ENCODE measurements at regions not wholly inside any gene's neighbourhood (a gene's known extent, or its start where the extent isn't known, plus 50 kb on each side); places are given as distances from the start of the nearest gene placed in this dataset.

- no peak for DNase-seq (ENCODE audit: low spot score)
- TF ChIP-seq CTCF (IDR thresholded peaks at IDR 0.05): no peak
- no peak for ATAC-seq (ENCODE audit: low FRiP score)
Measured at GRCh38 chr10:23818484-23818883, 379.6 kb downstream of the OTUD1 start.

- no peak for ATAC-seq (ENCODE audit: low FRiP score)
- TF ChIP-seq CTCF (IDR thresholded peaks at IDR 0.05): no peak
- DNase-seq (ENCODE audit: low spot score): no peak
Measured at GRCh38 chr10:23820792-23821191, 381.9 kb downstream of the OTUD1 start.

DNA sequence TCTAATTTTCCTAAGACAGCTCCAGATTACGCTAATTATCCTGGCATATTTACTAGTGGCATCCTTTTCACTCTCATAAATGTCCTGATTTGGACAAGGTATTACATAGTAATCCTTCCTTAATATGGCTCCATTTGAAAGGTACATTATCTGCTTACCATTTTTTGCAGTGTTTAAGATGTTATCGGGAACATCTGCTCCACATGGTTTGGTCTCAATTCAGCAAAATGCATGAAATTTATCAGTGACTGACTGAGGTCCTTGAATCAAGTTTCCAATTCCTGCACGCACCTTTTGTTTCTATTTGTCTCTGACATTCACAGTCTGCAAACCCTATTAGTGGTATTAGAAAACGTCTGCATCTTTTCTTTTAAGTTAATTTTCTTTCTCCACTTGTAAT is 384.1 kb upstream of the KIAA1217 start:
- DNase-seq (ENCODE audit: low spot score): no peak
- no peak for TF ChIP-seq CTCF (IDR thresholded peaks at IDR 0.05)
- ATAC-seq (ENCODE audit: low FRiP score): no peak

DNA sequence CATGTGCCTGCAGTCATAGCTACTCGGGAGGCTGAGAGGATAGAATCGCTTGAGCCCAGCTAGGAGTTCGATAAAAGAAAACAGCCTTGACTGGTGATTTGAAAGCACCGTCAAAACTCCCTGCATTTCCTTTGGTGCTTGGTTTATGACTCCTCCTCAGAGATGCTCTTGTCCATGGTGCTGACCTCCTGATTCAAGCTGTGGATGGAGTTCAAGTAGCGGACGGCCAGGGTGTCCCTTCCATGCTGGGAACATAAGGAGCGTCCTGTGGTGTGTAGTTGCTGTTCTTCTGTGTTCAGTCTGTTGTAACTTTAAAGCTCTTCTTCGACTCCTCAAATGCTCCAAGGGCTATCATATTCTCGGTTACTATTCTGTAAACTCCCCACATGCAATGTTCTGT is 382.5 kb upstream of the KIAA1217 start:
- no peak for TF ChIP-seq CTCF (IDR thresholded peaks at IDR 0.05)
- no peak for DNase-seq (ENCODE audit: low spot score)
- ATAC-seq (ENCODE audit: low FRiP score): no peak

DNA sequence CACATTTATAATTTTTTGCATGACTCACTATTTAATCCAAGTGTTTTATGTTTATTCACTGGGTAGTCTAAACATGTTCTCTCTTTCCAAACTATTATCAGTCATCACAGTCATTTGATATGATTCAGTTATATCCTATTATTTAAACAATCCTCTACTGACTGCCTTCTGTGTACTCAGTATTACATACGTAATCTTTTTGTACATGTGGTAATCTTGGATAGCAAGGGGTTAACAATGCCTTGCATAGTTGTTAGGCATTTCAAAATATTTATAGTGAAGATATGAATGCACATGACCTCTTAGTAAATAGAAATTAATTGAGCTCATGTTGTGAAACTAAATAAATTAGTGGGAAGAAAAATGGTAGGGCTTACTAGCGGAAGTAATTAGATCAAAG is 379.4 kb upstream of the KIAA1217 start:
- DNase-seq (ENCODE audit: low spot score) (no peak), ATAC-seq (ENCODE audit: low FRiP score) (no peak)
- no peak for TF ChIP-seq CTCF (IDR thresholded peaks at IDR 0.05)

DNA sequence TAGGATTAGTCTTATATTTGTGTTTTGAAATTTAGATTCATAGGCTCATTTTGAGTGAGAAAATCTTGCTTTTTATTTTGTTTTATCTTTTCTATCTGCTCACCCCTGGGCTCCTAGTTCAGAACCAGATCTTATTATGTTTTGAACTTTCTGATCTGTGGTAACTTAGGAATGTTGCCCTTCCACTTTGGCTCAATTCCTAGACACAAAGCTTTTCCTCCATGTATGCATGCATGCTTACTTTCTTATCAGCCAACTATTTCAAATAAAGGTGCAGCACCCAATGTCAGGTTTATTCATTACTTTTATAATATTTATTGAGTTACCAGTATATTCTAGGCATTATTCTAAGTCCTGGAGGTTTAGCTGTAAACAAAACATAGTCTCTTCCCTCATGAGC is 374.8 kb upstream of the KIAA1217 start:
- no peak for ATAC-seq (ENCODE audit: low FRiP score)
- no peak for TF ChIP-seq CTCF (IDR thresholded peaks at IDR 0.05)
- no peak for DNase-seq (ENCODE audit: low spot score)

- TF ChIP-seq CTCF (IDR thresholded peaks at IDR 0.05): no peak
- no peak for ATAC-seq (ENCODE audit: low FRiP score)
Measured at GRCh38 chr10:23850631-23851030, 358.3 kb upstream of the KIAA1217 start.

More at GRCh38 chr10:23850631-23851030, 358.3 kb upstream of the KIAA1217 start:
- no peak for DNase-seq (ENCODE audit: low spot score)
